K562 (cell line): ENCODE measurements at regions not wholly inside any gene's neighbourhood (a gene's known extent, or its start where the extent isn't known, plus 50 kb on each side); places are given as distances from the start of the nearest gene placed in this dataset.

Experiments used
- CAMTA2 ChIP-seq: fragments of 250-450 bp; sonication (Bioruptor Pico); conservative IDR thresholded peaks from 2 replicates; pipeline ENCODE4 v1.5.1; 2022
- CBX5 ChIP-seq: IDR thresholded peaks from 2 replicates; pipeline ENCODE4 v1.6.1; 2014; ENCODE audit warnings: low read depth, borderline replicate concordance
- E2F6 ChIP-seq, 2 experiments: IDR thresholded peaks; 2 replicates each; pipeline ENCODE4 v1.6.1; 2011; ENCODE audit warnings: borderline replicate concordance in 1 of 2, control low read depth in 1 of 2, low read depth in 1 of 2, low read length in 1 of 2, mild to moderate bottlenecking in 1 of 2, mixed read lengths in 1 of 2, moderate library complexity in 1 of 2; ENCODE audit not compliant: insufficient read depth in 1 of 2, insufficient read length in 1 of 2, poor library complexity in 1 of 2, severe bottlenecking in 1 of 2; ENCODE audit errors: extremely low read depth in 1 of 2
- EP300 ChIP-seq: IDR thresholded peaks from 2 replicates; pipeline ENCODE4 v1.6.1; 2012; ENCODE audit warnings: low read length, improper control_type of control experiment
- HDAC6 ChIP-seq: IDR thresholded peaks from 2 replicates; pipeline ENCODE4 v1.6.1; 2012; ENCODE audit warnings: low read depth, mild to moderate bottlenecking, control low read depth, inconsistent platforms, low read length, moderate library complexity
- JUN ChIP-seq, 2 experiments: sonication (generic) in 1 of 2; formaldehyde crosslinking in 1 of 2; IDR thresholded peaks; 2 replicates each; pipeline versions ENCODE4 v1.6.1 to v1.8.0; 2012 to 2022; ENCODE audit warnings: borderline replicate concordance in 2 of 2, mild to moderate bottlenecking in 2 of 2, improper control_type of control experiment in 1 of 2, low read depth in 1 of 2, low read length in 1 of 2, missing genetic modification reagents in 1 of 2
- KLF13 ChIP-seq: fragments of 450-650 bp; IDR thresholded peaks from 2 replicates; pipeline ENCODE4 v1.6.1; 2016; ENCODE audit warnings: missing genetic modification characterization, low read depth, mild to moderate bottlenecking, missing compliant biosample characterization, moderate library complexity, borderline replicate concordance
- MLLT1 ChIP-seq, 2 experiments: fragments of 450-650 bp; IDR thresholded peaks; 2 replicates each; pipeline ENCODE4 v1.6.1; 2016
- POLR2A ChIP-seq: fragments of 450-650 bp; conservative IDR thresholded peaks from 2 replicates; pipeline ENCODE4 v1.6.1; 2016
- SIX5 ChIP-seq, 2 experiments: IDR thresholded peaks; 2 replicates each; pipeline ENCODE4 v1.6.1; 2011; ENCODE audit warnings: low read length in 2 of 2, borderline replicate concordance in 1 of 2, low read depth in 1 of 2, mild to moderate bottlenecking in 1 of 2, moderate library complexity in 1 of 2; ENCODE audit not compliant: insufficient read depth in 1 of 2
- ZNF830 ChIP-seq: fragments of 250-450 bp; sonication (Bioruptor Pico); IDR thresholded peaks from 2 replicates; pipeline ENCODE4 v1.5.0; 2021; ENCODE audit warnings: mild to moderate bottlenecking
- ZZZ3 ChIP-seq: fragments of 450-650 bp; IDR thresholded peaks from 2 replicates; pipeline ENCODE4 v1.6.1; 2016; ENCODE audit warnings: antibody characterized with exemption, mild to moderate bottlenecking, moderate library complexity
- TF ChIP-seq, protein P1 (sequence below): sonication (generic); formaldehyde crosslinking; IDR thresholded peaks from 2 replicates; pipeline ENCODE4 v1.8.1; 2023; ENCODE audit warnings: mild to moderate bottlenecking, missing genetic modification reagents

DNA sequence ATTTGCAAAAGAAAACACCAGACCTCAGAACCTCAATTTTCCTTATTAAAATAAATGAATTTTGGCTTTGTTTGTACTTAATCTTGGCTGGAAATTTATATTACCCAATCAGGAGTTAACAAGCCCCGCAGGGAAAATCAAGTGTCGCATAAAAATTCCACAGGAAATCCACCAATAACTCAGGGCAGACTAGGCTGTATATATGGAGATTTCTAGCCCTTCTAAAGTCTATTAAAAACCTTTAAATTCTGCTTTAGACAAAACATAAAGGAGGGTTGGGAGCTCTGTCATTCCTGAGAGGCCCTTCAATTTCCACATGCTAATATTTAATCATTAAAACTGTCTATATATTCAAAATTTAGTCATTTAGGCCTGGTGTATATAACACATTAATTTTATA lies 434.7 kb downstream of the CDH11 start:
- TF ChIP-seq MLLT1 (IDR thresholded peaks at IDR 0.05) (no peak), KLF13 (tag) (no peak), ZZZ3 (no peak), ZNF830 (CRISPR knock-in tag) (no peak), EP300 (no peak), HDAC6 (no peak), POLR2A (no peak), SIX5 (IDR thresholded peaks at IDR 0.05; ENCODE audit: borderline replicate concordance in 1 of 2, insufficient read depth in 1 of 2, low read depth in 1 of 2, low read length in 2 of 2) (no peak), CAMTA2 (CRISPR knock-in tag) (no peak), CBX5 (no peak), E2F6 (IDR thresholded peaks at IDR 0.05; ENCODE audit: borderline replicate concordance in 1 of 2, extremely low read depth in 1 of 2, insufficient read depth in 1 of 2, insufficient read length in 1 of 2, low read depth in 1 of 2, low read length in 1 of 2, poor library complexity in 1 of 2, severe bottlenecking in 1 of 2) (no peak), JUN (IDR thresholded peaks at IDR 0.05; ENCODE audit: borderline replicate concordance, low read depth, low read length) (no peak), JUN (CRISPR knock-in tag; IDR thresholded peaks at IDR 0.05; ENCODE audit: borderline replicate concordance) (no peak)
- TF ChIP-seq, protein P1, sequence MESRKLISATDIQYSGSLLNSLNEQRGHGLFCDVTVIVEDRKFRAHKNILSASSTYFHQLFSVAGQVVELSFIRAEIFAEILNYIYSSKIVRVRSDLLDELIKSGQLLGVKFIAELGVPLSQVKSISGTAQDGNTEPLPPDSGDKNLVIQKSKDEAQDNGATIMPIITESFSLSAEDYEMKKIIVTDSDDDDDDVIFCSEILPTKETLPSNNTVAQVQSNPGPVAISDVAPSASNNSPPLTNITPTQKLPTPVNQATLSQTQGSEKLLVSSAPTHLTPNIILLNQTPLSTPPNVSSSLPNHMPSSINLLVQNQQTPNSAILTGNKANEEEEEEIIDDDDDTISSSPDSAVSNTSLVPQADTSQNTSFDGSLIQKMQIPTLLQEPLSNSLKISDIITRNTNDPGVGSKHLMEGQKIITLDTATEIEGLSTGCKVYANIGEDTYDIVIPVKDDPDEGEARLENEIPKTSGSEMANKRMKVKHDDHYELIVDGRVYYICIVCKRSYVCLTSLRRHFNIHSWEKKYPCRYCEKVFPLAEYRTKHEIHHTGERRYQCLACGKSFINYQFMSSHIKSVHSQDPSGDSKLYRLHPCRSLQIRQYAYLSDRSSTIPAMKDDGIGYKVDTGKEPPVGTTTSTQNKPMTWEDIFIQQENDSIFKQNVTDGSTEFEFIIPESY = no peak
